ENCODE measurements at regions not wholly inside any gene's neighbourhood (a gene's known extent, or its start where the extent isn't known, plus 50 kb on each side); places are given as distances from the start of the nearest gene placed in this dataset.
A peak's percentile ranks its signal among the peaks of the same experiment; 100 is the strongest.
"Not testable (repeated sequence)": the region's sequence is repeated elsewhere in the genome, so short reads cannot be mapped to it uniquely, and the experiment has no call there.

DNA sequence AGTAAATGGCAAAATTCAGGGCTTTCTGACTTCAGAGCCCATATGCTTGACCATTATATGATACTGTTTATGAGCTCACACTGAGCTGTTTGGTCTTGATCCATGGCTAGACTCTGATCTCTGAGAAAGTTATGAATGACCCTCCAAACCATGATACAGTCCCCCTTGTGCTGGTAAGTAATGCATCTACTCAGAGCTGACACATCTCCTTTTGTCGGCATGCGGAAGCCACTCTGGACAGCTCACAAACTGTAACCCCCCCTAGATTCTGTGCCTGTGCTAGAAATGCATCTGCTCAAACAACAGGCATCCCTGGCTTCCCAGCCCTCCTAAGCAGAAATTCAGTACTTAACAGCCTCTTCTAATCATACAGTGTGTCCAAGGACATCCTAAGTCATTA, 150.8 kb upstream of the RAG2 start:
- ATAC-seq = no peak

DNA sequence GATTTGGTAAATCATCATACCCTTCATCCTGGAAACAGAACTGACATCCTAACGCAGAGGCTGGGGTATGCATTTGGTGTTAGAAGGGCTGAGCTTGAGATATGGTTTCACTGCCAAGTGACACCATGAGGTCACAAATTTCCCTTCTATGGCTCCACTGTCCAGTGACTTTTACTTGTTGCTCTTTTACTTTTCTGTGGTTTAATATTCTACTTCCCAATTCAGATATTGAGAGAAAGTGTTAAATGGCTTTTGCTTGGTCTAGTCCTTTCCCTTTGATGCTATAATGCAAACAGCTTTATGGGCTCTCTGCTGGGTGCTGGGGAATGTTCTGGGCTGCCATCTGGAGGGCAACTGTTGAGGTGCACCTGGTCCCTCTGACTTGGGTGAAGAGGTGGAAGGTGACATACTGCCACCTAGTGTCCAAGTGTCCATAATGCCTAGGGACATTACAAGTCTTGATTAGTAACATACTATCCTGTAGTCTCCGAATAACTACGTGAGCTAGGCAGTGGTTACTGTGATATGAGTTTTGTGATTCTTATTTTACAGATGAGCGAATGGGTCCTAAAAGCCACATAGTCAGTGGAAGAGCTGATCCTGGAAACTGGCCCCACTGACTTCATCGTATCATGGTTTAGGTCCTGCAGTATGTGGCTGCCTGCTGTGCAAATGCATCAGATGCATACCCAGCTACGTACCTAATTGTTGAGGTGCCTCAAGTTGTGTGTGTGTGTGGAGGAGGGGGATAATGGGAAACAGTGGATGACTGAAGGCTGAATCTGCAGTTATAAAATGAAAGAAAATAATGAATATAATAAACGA, 149.1 kb upstream of the RAG2 start:
- peak; percentile 99 for ATAC-seq

DNA sequence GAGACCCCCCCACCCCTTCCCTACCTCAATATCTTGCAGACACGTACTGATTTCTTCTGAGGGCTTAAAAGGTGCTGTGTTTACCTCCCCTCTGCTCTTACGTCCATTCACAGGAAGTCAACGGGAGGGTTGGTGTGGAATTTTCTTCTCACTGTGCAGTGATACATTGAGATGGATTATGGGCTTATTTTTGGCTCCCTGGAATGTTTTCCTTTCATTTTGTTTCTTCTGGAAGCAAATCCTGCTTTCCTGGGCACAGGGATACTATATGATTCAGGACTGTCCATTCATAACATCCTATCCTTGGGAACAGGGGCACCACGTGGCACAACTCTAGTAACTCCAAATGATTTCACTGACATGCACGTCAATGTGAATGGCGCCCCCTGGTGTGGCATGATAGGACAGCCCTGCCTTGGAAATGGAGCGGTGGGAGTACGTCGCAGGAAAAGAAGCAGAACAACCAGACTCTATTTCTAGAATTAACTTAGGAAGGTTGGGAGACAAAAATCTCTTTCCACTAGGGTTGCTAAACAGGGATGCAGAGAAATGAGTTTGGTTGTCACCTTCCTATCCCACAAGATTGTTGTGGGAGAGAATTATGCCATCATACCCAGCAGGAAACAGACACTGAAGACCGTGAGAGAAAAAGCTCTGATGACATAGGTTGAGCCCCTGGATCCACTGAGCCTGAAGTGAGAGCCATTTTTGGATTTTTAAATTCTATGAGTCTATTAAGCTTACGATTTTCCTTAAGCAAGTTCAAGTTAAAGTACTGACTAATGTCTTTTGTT, 146.5 kb upstream of the RAG2 start:
- no peak for ATAC-seq

DNA sequence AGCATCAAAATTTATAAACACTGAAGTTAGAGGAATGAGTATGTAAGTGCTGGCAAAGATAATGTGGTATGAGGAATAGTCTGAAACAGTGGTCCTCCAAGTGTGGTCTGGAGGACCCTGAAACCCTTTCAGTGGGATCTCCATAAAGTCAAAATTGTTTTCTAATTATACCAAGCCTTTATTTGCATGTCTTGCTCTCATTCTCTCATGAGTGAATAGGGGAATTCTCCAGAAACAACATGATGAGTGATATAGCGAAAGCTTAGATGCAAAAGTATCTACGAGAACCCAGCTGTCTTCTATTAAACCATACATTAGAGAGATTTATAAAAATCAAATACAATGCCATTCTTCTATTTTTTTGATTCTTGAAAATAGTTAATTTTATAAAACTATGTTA, 145.0 kb upstream of the RAG2 start:
- ATAC-seq = no peak

- ATAC-seq = no peak
Observed at GRCh38 chr11:36741515-36741914, 143.5 kb upstream of the RAG2 start.

GRCh38 chr11:36738292-36738861, 140.3 kb upstream of the RAG2 start:
- no peak for ATAC-seq

DNA sequence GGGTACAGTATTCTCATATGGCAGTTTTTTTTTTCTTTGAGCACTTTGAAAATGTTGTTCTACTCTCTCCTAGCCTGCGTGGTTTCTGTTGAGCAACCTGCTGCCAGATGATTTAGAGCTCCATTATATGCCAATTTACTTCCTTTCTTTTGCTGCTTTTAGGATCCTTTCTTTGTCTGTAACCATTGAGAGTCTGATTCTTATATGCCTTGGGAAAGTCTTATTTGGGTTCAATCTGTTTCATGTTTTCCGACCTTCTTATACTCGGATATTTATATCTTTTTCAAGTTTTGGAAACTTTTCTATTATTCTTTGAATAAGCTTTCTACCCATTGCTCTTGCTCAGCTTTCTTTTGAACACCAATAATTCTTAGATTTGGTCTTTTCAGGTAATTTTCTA, 138.1 kb upstream of the RAG2 start:
- ATAC-seq = no peak

GRCh38 chr11:36733721-36734120, 135.7 kb upstream of the RAG2 start:
- ATAC-seq = not testable (repeated sequence)

DNA sequence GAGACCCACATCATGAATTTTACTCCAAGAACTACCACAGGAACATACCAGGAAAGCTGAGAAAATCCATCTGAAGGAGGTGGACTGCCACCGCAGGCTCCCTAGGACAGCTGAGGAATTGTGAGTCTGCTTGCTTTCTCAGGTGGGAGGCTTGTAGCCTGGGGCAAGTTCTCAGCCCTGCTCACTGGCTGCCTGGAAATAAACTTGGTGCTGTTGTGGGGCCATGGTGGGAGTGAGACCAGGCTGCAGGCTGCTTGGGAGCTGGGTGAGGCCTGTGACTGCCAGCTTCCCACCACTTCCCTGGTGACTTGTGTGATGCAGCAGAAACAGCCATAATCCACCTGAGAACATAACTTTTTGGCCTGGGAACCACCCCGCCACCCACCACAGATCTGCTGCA, 132.7 kb upstream of the RAG2 start:
- ATAC-seq = no peak

GRCh38 chr11:36729825-36730224, 131.8 kb upstream of the RAG2 start:
- ATAC-seq = no peak

- no peak for ATAC-seq
Observed at GRCh38 chr11:36726420-36726819, 128.4 kb upstream of the RAG2 start.

DNA sequence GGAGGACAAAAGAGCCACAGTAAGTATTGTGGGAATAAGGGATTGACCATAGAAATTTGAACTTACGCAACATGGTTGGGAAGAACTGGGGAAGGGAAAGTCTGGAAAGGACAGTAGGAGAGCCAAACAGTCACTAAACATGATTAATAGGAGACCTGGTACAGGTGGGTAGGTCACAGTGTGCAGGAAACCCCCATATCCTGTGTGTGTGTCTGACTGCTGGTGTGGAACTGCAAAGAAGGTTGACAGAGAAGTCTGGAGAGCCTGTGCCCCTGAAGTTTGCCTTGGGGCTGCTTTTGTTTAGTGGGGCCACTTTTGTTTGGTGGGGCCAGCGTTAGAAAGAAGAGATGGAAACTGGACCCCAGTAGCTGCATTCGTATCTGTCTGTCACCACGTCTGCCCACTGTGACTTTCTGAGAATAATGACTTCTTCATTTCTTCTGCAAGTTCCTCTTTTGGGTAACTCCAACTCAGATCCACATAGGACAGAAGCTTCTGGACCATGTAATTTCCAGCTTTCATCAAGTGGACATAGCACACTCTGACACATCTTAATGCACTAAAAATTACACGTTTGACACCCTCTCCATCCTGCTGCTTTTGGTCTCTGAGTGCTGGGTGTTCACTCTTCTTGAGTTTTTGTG, 126.8 kb upstream of the RAG2 start:
- no peak for ATAC-seq

DNA sequence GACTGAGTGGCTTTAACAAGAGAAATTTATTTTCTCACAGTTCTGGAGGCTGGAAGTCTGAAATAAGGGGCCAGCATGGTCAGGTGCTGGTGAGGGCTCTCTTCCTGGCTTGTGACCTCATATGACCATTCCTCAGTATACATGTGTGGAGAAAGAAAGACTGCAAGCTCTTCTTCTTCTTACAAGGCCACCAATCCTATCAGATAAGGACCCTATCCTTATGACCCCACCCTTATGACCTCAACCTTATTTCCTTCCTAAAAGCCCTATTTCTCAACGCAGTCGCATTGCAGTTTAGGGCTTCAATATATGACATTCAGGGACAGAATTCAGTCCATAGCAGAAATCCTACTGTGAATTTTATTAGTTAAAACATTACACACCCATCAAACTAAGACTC, 124.4 kb upstream of the RAG2 start:
- ATAC-seq = no peak

GRCh38 chr11:36719358-36720107, 121.5 kb upstream of the RAG2 start:
- ATAC-seq = no peak

DNA sequence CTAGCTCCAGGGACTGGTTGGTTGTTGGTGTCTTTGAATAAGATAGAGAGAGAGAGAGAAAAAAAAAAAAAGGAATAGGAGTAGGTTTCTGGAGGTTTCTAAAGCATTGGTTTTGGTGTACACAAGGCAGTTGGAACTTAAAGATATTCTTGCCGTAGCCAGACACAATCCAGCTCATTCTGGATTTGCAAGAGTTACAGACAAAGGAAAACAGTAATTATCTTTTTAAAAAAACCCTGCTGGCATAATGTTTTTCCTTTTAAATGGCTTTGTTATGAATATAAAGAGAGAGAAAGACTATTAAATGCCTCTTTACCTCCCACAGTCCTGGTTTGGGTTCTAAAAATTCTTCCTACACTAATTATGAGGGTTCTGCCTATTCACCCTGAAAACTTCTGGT, 120.4 kb upstream of the RAG2 start:
- no peak for ATAC-seq

GRCh38 chr11:36713715-36714114, 115.7 kb upstream of the RAG2 start:
- ATAC-seq = no peak

- ATAC-seq = no peak
Observed at GRCh38 chr11:36711104-36711825, 113.2 kb upstream of the RAG2 start.

Measured in esophagus mucosa (tissue), 1 donor.